Gastrocnemius medialis (tissue), 4 donors: ENCODE measurements at regions not wholly inside any gene's neighbourhood (a gene's known extent, or its start where the extent isn't known, plus 50 kb on each side); places are given as distances from the start of the nearest gene placed in this dataset.

Experiments
- ATAC-seq, 2 donors: fragments of 150-250 bp; one replicate each; pipeline ENCODE4 v1.9.1; 2016
- DNase-seq, 2 donors: peaks; one replicate each; pipeline ENCODE4 v3.0.0-alpha.2; 2019
- H3K27ac ChIP-seq, 4 donors: fragments of 200-600 bp; sonication (generic); 1 replicate in 1 of 4; 2 replicates in 3 of 4; pipeline ENCODE4 v1.5.1; 2016 to 2018; ENCODE audit warnings: mild to moderate bottlenecking in 2 of 4, moderate library complexity in 1 of 4
- H3K27me3 ChIP-seq, 3 donors: fragments of 200-600 bp; sonication (generic) in 2 of 3; 1 replicate in 1 of 3; 2 replicates in 2 of 3; pipeline versions ENCODE4 v1.5.1 to v1.6.0; 2016 to 2019; ENCODE audit warnings: mild to moderate bottlenecking in 1 of 3, moderate library complexity in 1 of 3
- H3K36me3 ChIP-seq, 2 donors: fragments of 200-600 bp; sonication (generic) in 1 of 2; one replicate each; pipeline ENCODE4 v1.5.1; 2017 to 2018
- H3K4me1 ChIP-seq, 2 donors: fragments of 200-600 bp; sonication (generic) in 1 of 2; one replicate each; pipeline ENCODE4 v1.5.1; 2016 to 2017; ENCODE audit warnings: mild to moderate bottlenecking in 2 of 2
- H3K4me3 ChIP-seq, 4 donors: fragments of 200-600 bp; sonication (generic) in 3 of 4; 1 replicate in 1 of 4; 2 replicates in 3 of 4; pipeline ENCODE4 v1.5.1; 2016 to 2019; ENCODE audit warnings: mild to moderate bottlenecking in 2 of 4
- H3K9me3 ChIP-seq, 3 donors: fragments of 200-600 bp; sonication (generic) in 2 of 3; 1 replicate in 1 of 3; 2 replicates in 2 of 3; pipeline ENCODE4 v1.5.1; 2016 to 2019
- POLR2A ChIP-seq, 2 donors: fragments of 450-650 bp; IDR thresholded peaks; one replicate each; pipeline ENCODE4 v1.6.1; 2017; ENCODE audit warnings: antibody characterized with exemption in 2 of 2, mild to moderate bottlenecking in 2 of 2, moderate library complexity in 2 of 2
- in situ Hi-C, 4 donors: fragments of 200-750 bp; cut with MboI; loops; one replicate each; pipeline versions ENCODE4 v1.15.0 to v1.8.0; 2017; ENCODE audit warnings: low sequenced_read_pairs in 4 of 4
- intact Hi-C: fragments of 100-400 bp; cut with DNase I; formaldehyde crosslinking; loops from one replicate; pipeline ENCODE4 v1.15.1; 2023; ENCODE audit warnings: low total_unique reads
- TF ChIP-seq, protein P1 (sequence below), 5 experiments: fragments of 450-650 bp in 3 of 5; fragments of 200-600 bp in 2 of 5; sonication (generic) in 2 of 5; IDR thresholded peaks in 4 of 5; conservative IDR thresholded peaks in 1 of 5; 1 replicate in 4 of 5; 2 replicates in 1 of 5; pipeline ENCODE4 v1.5.1; 2016 to 2019; ENCODE audit warnings: antibody characterized with exemption in 5 of 5, mild to moderate bottlenecking in 3 of 5, moderate library complexity in 3 of 5

DNA sequence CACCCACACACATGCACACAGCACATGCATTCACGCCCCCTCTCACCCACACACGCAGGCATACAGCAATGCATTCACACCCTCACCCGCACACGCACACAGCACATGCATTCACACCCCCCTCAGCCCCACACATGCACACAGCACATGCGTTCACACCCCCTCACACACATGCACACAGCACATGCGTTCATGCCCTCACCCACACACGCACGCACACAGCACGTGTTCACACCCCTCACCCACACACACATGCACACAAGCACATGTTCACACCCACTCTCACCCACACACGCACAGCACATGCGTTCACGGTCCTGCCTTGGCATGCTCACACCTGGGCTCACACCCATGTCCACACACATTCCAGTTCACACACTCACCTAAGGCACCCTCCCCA lies 64.2 kb downstream of the ENGASE start:
- Histone ChIP-seq H3K9me3 (no peaks in the 10 kb centered on the region), H3K27ac (no peak overlapping the region), H3K36me3 (no peaks in the 10 kb centered on the region), H3K4me1 (no peaks in the 10 kb centered on the region), H3K4me3 (no peak overlapping the region), H3K27me3 (peaks cover 40 to 71% (median 61%) of the 10 kb centered on the region in 3 donors)
- no peak for TF ChIP-seq POLR2A (IDR thresholded peaks at IDR 0.05)
- TF ChIP-seq, protein P1, sequence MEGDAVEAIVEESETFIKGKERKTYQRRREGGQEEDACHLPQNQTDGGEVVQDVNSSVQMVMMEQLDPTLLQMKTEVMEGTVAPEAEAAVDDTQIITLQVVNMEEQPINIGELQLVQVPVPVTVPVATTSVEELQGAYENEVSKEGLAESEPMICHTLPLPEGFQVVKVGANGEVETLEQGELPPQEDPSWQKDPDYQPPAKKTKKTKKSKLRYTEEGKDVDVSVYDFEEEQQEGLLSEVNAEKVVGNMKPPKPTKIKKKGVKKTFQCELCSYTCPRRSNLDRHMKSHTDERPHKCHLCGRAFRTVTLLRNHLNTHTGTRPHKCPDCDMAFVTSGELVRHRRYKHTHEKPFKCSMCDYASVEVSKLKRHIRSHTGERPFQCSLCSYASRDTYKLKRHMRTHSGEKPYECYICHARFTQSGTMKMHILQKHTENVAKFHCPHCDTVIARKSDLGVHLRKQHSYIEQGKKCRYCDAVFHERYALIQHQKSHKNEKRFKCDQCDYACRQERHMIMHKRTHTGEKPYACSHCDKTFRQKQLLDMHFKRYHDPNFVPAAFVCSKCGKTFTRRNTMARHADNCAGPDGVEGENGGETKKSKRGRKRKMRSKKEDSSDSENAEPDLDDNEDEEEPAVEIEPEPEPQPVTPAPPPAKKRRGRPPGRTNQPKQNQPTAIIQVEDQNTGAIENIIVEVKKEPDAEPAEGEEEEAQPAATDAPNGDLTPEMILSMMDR (IDR thresholded peaks at IDR 0.05 in 4 of 5, conservative IDR thresholded peaks at IDR 0.05 in 1 of 5): no peak
- in situ Hi-C loops: no loop called here
- intact Hi-C loops: no loop called here
- ATAC-seq (no peak), DNase-seq (no peak)

DNA sequence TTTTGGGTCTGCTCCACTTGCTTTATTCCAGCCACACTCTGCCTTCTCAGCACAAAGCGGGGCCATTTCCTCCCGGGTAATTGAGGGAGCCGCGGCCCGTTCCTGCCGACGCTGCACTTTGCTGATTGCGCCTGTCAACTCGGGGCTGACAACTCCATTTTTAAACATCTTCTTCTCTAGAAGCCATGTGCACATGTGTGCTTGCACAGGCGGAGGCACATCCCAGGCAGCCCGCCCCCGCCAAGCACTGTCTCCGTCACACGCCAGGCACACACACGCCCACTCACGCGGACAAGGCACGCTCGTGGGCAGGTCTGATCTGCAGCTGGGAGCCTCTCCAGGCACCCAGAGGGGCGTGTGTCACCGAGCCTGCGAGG lies 63.2 kb downstream of the ENGASE start:
- intact Hi-C loops: no loop called here
- Histone ChIP-seq H3K36me3 (no peaks in the 10 kb centered on the region), H3K27ac (no peak overlapping the region), H3K27me3 (peaks cover 40 to 61% (median 56%) of the 10 kb centered on the region in 3 donors), H3K4me1 (no peaks in the 10 kb centered on the region), H3K9me3 (no peaks in the 10 kb centered on the region), H3K4me3 (no peak overlapping the region)
- DNase-seq (no peak), ATAC-seq (no peak)
- in situ Hi-C loops: no loop called here
- no peak for TF ChIP-seq POLR2A (IDR thresholded peaks at IDR 0.05)
- TF ChIP-seq, protein P1 (IDR thresholded peaks at IDR 0.05 in 4 of 5, conservative IDR thresholded peaks at IDR 0.05 in 1 of 5): no peak

DNA sequence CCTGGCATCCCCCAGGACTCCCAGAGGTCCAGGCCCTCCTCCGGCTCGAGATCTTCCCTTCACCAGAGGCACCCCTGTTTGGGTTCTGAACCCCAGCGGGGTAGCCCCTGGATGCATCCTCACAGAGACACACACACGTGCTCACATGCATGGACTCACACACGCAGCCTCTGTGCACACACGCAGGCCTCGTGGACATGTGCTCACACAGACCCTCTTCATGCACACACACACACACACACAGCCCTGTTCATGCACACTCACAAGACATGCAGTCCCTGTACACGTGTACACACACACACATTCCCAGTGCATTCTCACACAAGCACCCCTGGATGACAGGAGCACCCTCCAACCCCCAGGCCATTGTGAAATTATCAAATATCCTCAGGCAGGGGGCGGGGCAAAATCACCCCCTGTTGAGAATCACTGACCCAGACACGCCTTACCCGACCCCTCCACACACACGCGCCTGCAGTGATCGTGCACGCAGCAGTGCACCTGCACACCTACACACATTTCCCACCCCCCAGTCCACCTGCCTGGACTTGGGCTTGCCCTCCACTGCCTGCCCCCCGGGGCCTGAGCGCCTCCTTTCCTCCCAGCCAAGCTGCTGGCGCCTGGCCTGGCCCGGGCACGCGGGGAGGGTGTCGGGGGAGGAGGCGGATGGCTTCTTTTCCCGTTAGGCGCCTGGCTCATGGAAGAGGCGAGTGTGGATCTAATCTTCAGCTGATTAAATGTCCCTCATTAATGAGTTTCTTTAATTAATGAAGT lies 62.6 kb downstream of the ENGASE start:
- peaks cover 37 to 55% (median 51%) of the 10 kb centered on the region in 3 donors for H3K27me3 ChIP-seq
- no peak for TF ChIP-seq POLR2A (IDR thresholded peaks at IDR 0.05)
- TF ChIP-seq, protein P1 (IDR thresholded peaks at IDR 0.05 in 4 of 5, conservative IDR thresholded peaks at IDR 0.05 in 1 of 5): no peak
- intact Hi-C loops: no loop called here
- in situ Hi-C loops: no loop called here
- no peak for DNase-seq
- no peak for ATAC-seq
- H3K4me1 ChIP-seq: no peaks in the 10 kb centered on the region
- no peaks in the 10 kb centered on the region for H3K9me3 ChIP-seq
- no peaks in the 10 kb centered on the region for H3K36me3 ChIP-seq
- H3K4me3 ChIP-seq: no peak overlapping the region
- H3K27ac ChIP-seq: no peak overlapping the region

DNA sequence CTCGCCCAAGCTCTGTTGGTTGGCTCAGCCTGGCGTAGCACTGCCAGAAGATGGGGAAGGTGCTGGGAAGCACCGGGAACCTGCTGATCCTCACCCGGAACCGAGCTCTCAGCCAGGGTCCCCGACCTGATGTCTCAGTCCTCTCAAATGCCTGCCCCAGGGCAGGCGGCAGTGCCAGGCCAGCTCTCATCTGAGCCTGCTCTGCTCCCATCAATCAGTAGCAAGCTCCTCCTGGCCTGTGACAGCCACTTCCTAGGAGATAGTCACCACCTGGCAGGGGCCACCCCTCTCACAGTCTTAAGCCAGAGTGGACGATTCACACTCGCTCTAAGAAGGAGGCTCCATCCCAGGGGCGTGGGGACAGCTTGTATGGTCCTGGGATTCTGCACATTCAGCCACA lies 62.0 kb downstream of the ENGASE start:
- H3K9me3 ChIP-seq: no peaks in the 10 kb centered on the region
- no peaks in the 10 kb centered on the region for H3K4me1 ChIP-seq
- no peaks in the 10 kb centered on the region for H3K36me3 ChIP-seq
- DNase-seq (no peak), ATAC-seq (no peak)
- in situ Hi-C loops: no loop called here
- no peak overlapping the region for H3K4me3 ChIP-seq
- TF ChIP-seq, protein P1 (IDR thresholded peaks at IDR 0.05 in 4 of 5, conservative IDR thresholded peaks at IDR 0.05 in 1 of 5): no peak
- TF ChIP-seq POLR2A (IDR thresholded peaks at IDR 0.05): no peak
- peaks cover 31 to 49% (median 46%) of the 10 kb centered on the region in 3 donors for H3K27me3 ChIP-seq
- intact Hi-C loops: no loop called here
- H3K27ac ChIP-seq: no peak overlapping the region
